ENCODE measurements at regions not wholly inside any gene's neighbourhood (a gene's known extent, or its start where the extent isn't known, plus 50 kb on each side); places are given as distances from the start of the nearest gene placed in this dataset.

- Histone ChIP-seq H3K36me3 (replicated peaks) (no peaks in the 10 kb centered on the region), H3K27ac (no peak overlapping the region), H3K4me3 (ENCODE audit: low read depth, low read length) (no peak overlapping the region), H3K27me3 (replicated peaks) (no peaks in the 10 kb centered on the region)
- no peak for DNase-seq
- no peak for TF ChIP-seq CTCF (IDR thresholded peaks at IDR 0.05; ENCODE audit: low read depth, low read length, missing control alignments)
- in situ Hi-C loops (cut with HindIII; ENCODE audit: low pct_ligation_motif_present, low sequenced_read_pairs): no loop called here
Observed at GRCh38 chr7:152984421-152984820, 224.9 kb downstream of the ACTR3B start.

- in situ Hi-C loops (cut with HindIII; ENCODE audit: low pct_ligation_motif_present, low sequenced_read_pairs): no loop called here
- DNase-seq: no peak
- Histone ChIP-seq H3K27me3 (replicated peaks) (no peaks in the 10 kb centered on the region), H3K36me3 (replicated peaks) (no peaks in the 10 kb centered on the region), H3K4me3 (ENCODE audit: low read depth, low read length) (no peak overlapping the region), H3K27ac (no peak overlapping the region)
- TF ChIP-seq CTCF (IDR thresholded peaks at IDR 0.05; ENCODE audit: low read depth, low read length, missing control alignments): no peak
Observed at GRCh38 chr7:152986376-152986775, 226.8 kb downstream of the ACTR3B start.

GRCh38 chr7:152987656-152988055 is 228.1 kb downstream of the ACTR3B start:
- in situ Hi-C loops (cut with HindIII; ENCODE audit: low pct_ligation_motif_present, low sequenced_read_pairs): no loop called here
- TF ChIP-seq CTCF (IDR thresholded peaks at IDR 0.05; ENCODE audit: low read depth, low read length, missing control alignments): no peak

GRCh38 chr7:152989889-152990380 is 230.4 kb downstream of the ACTR3B start:
- TF ChIP-seq CTCF (IDR thresholded peaks at IDR 0.05; ENCODE audit: low read depth, low read length, missing control alignments): no peak
- Histone ChIP-seq H3K36me3 (replicated peaks) (no peaks in the 10 kb centered on the region), H3K27ac (no peak overlapping the region), H3K27me3 (replicated peaks) (no peaks in the 10 kb centered on the region), H3K4me3 (ENCODE audit: low read depth, low read length) (no peak overlapping the region)
- in situ Hi-C loops (cut with HindIII; ENCODE audit: low pct_ligation_motif_present, low sequenced_read_pairs): no loop called here
- DNase-seq: no peak

More at GRCh38 chr7:152987656-152988055, 228.1 kb downstream of the ACTR3B start:
- no peak for DNase-seq
- no peaks in the 10 kb centered on the region for H3K27me3 ChIP-seq (replicated peaks)
- H3K36me3 ChIP-seq (replicated peaks): no peaks in the 10 kb centered on the region
- no peak overlapping the region for H3K4me3 ChIP-seq (ENCODE audit: low read depth, low read length)
- H3K27ac ChIP-seq: no peak overlapping the region

- Histone ChIP-seq H3K27me3 (replicated peaks) (no peaks in the 10 kb centered on the region), H3K4me3 (ENCODE audit: low read depth, low read length) (no peak overlapping the region), H3K36me3 (replicated peaks) (no peaks in the 10 kb centered on the region), H3K27ac (no peak overlapping the region)
- no peak for TF ChIP-seq CTCF (IDR thresholded peaks at IDR 0.05; ENCODE audit: low read depth, low read length, missing control alignments)
- DNase-seq: no peak
- in situ Hi-C loops (cut with HindIII; ENCODE audit: low pct_ligation_motif_present, low sequenced_read_pairs): no loop called here
Observed at GRCh38 chr7:152998420-152998819, 238.9 kb downstream of the ACTR3B start.

- Histone ChIP-seq H3K4me3 (ENCODE audit: low read depth, low read length) (no peak overlapping the region), H3K27me3 (replicated peaks) (no peaks in the 10 kb centered on the region), H3K36me3 (replicated peaks) (no peaks in the 10 kb centered on the region), H3K27ac (no peak overlapping the region)
- TF ChIP-seq CTCF (IDR thresholded peaks at IDR 0.05; ENCODE audit: low read depth, low read length, missing control alignments): no peak
- in situ Hi-C loops (cut with HindIII; ENCODE audit: low pct_ligation_motif_present, low sequenced_read_pairs): no loop called here
- no peak for DNase-seq
Observed at GRCh38 chr7:153002115-153002514, 242.6 kb downstream of the ACTR3B start.

Measured in brain microvascular endothelial cell (primary cell).